AG04450 (cell line): ENCODE measurements at regions not wholly inside any gene's neighbourhood (a gene's known extent, or its start where the extent isn't known, plus 50 kb on each side); places are given as distances from the start of the nearest gene placed in this dataset.

ENCODE experiments used
- CTCF ChIA-PET: fragments of 300-600, 350-600 bp; formaldehyde crosslinking; extraction: SDS; loops from one replicate; lab custom pipeline; 2022; ENCODE audit warnings: antibody characterized with exemption, inconsistent platforms; lab: Charles Lee
- POLR2A ChIA-PET: fragments of 350-600 bp; formaldehyde crosslinking; extraction: SDS; loops from one replicate; lab custom pipeline; 2021; ENCODE audit warnings: antibody characterized with exemption, inconsistent platforms; lab: Yijun Ruan, JAX
- DNase-seq: peaks from one replicate; pipeline ENCODE4 v3.0.0-alpha.2; 2011; ENCODE audit warnings: low read depth, low spot score
- H3K27ac ChIP-seq: one replicate; pipeline ENCODE4 v1.5.1; 2012; ENCODE audit warnings: low read depth, low read length, control low read depth
- H3K27me3 ChIP-seq: one replicate; pipeline ENCODE4 v1.6.0; 2012; ENCODE audit warnings: low read length; ENCODE audit not compliant: control insufficient read depth, insufficient read depth
- H3K4me3 ChIP-seq: 2 replicates; pipeline ENCODE4 v1.5.1; 2011; ENCODE audit warnings: mild to moderate bottlenecking, low read depth, low read length, control low read depth
- H3K9me3 ChIP-seq: 2 replicates; pipeline ENCODE4 v1.5.1; 2012; ENCODE audit warnings: low read length; ENCODE audit not compliant: control insufficient read depth, insufficient read depth
- TF ChIP-seq, protein P1 (sequence below): IDR thresholded peaks from 2 replicates; pipeline ENCODE4 v1.5.1; 2011; ENCODE audit warnings: low read depth, low read length, control low read depth, inconsistent platforms

DNA sequence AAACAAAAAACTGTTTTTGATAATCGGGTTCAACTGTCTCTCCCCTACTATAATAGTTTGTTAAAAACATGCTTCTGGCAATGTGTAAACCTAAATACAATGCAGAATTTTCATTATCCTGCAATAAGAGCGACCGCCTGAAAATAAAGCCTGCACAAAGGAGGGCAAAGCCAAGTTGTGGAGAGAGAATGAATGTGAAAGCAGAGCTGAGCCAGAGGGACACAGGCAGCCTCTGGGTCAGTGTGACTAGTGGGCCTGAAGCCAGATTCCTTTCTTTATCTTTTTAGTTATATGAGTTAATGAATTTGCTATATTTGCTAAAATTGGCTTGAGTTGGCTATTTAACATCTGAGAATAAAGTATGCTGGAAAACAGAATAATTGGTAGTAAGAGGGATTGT lies 615.2 kb downstream of the PLA2G4A start:
- H3K4me3 ChIP-seq = no peak overlapping the region
- H3K27ac ChIP-seq = no peak overlapping the region
- TF ChIP-seq, protein P1, sequence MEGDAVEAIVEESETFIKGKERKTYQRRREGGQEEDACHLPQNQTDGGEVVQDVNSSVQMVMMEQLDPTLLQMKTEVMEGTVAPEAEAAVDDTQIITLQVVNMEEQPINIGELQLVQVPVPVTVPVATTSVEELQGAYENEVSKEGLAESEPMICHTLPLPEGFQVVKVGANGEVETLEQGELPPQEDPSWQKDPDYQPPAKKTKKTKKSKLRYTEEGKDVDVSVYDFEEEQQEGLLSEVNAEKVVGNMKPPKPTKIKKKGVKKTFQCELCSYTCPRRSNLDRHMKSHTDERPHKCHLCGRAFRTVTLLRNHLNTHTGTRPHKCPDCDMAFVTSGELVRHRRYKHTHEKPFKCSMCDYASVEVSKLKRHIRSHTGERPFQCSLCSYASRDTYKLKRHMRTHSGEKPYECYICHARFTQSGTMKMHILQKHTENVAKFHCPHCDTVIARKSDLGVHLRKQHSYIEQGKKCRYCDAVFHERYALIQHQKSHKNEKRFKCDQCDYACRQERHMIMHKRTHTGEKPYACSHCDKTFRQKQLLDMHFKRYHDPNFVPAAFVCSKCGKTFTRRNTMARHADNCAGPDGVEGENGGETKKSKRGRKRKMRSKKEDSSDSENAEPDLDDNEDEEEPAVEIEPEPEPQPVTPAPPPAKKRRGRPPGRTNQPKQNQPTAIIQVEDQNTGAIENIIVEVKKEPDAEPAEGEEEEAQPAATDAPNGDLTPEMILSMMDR = no peak
- no peaks in the 10 kb centered on the region for H3K27me3 ChIP-seq
- ChIA-PET CTCF (no interaction called here), POLR2A (no interaction called here)
- DNase-seq = no peak
- no peaks in the 10 kb centered on the region for H3K9me3 ChIP-seq

GRCh38 chr1:187445066-187445465 lies 616.3 kb downstream of the PLA2G4A start:
- Histone ChIP-seq H3K9me3 (no peaks in the 10 kb centered on the region), H3K4me3 (no peak overlapping the region), H3K27me3 (no peaks in the 10 kb centered on the region), H3K27ac (no peak overlapping the region)
- TF ChIP-seq, protein P1 = no peak
- ChIA-PET CTCF (no interaction called here), POLR2A (no interaction called here)
- DNase-seq = no peak

DNA sequence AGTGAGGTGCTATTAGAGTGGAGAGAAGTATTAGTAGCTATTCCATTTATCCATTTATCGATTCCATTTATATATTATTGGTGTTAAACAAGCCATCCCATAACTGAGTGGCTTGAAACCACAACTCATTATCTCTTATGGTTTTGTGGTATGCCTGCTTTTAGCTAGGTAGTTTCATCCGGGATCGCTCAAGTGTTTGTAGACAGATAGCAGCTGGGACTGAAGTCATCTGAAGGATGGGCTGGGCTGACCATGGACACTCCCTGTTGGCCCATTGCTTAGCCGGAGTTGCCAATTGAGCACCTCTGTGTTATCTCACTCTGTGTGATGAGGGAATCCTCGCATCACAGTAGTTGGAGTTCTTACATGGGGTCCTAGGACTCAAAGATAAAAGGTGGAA lies 622.5 kb downstream of the PLA2G4A start:
- CTCF ChIA-PET = interaction anchor here (0.7 kb wide), 1 partner anchor 794 kb away, joined by 3 read pairs; no protein-coding TSS in a partner anchor

DNA sequence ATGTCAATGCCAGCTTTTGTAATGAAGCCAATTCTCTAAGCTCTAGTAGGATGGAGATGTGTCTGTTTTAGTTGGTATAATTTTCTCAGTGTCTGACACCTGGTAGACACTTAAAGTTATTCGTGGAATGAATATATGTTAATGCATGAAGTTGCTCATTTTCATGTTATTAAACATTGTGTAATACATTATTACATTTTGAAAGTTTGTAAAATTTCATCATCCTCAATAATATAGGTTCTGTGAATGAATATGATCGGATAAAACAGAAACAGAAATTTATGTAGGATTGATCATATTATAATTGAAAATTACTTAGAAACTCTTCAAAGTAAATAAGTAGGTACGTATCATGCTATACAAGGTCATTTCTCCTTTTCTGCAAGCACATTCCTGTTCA lies 625.3 kb downstream of the PLA2G4A start:
- TF ChIP-seq, protein P1 = no peak
- CTCF ChIA-PET = no interaction called here
- H3K27ac ChIP-seq = no peak overlapping the region
- H3K4me3 ChIP-seq = no peak overlapping the region
- POLR2A ChIA-PET = no interaction called here
- no peak for DNase-seq
- no peaks in the 10 kb centered on the region for H3K27me3 ChIP-seq
- H3K9me3 ChIP-seq = no peaks in the 10 kb centered on the region

More for the DNA sequence above, 622.5 kb downstream of the PLA2G4A start:
- TF ChIP-seq, protein P1 = no peak
- no peak overlapping the region for H3K4me3 ChIP-seq
- no peaks in the 10 kb centered on the region for H3K27me3 ChIP-seq
- POLR2A ChIA-PET = no interaction called here
- H3K9me3 ChIP-seq = no peaks in the 10 kb centered on the region
- H3K27ac ChIP-seq = no peak overlapping the region
- DNase-seq = no peak

- no peaks in the 10 kb centered on the region for H3K27me3 ChIP-seq
Observed at GRCh38 chr1:187456446-187456845, 627.7 kb downstream of the PLA2G4A start.

More at GRCh38 chr1:187456446-187456845, 627.7 kb downstream of the PLA2G4A start:
- CTCF ChIA-PET = no interaction called here
- Histone ChIP-seq H3K27ac (no peak overlapping the region), H3K4me3 (no peak overlapping the region), H3K9me3 (no peaks in the 10 kb centered on the region)
- no peak for DNase-seq
- TF ChIP-seq, protein P1 = no peak
- POLR2A ChIA-PET = no interaction called here
